ENCODE measurements at regions not wholly inside any gene's neighbourhood (a gene's known extent, or its start where the extent isn't known, plus 50 kb on each side); places are given as distances from the start of the nearest gene placed in this dataset.

- Histone ChIP-seq H3K27ac (ENCODE audit: low read depth, low read length, severe bottlenecking) (no peak overlapping the region), H3K9me3 (ENCODE audit: control insufficient read depth, low read length) (peaks cover 17% of the 10 kb centered on the region), H3K36me3 (ENCODE audit: control insufficient read depth, insufficient read depth, low read length) (no peaks in the 10 kb centered on the region), H3K4me1 (ENCODE audit: control insufficient read depth, insufficient read depth, low read length, poor library complexity, severe bottlenecking) (no peaks in the 10 kb centered on the region), H3K4me3 (ENCODE audit: extremely low read depth, insufficient read depth, low read length, poor library complexity, severe bottlenecking) (no peak overlapping the region)
- 75 to 93% methylated on average over 1 of the region's 1 CpG for WGBS, 2 experiments (ENCODE audit: insufficient coverage in 2 of 2)
Observed at GRCh38 chr6:159617444-159617843, 75.6 kb downstream of the SOD2 start.

DNA sequence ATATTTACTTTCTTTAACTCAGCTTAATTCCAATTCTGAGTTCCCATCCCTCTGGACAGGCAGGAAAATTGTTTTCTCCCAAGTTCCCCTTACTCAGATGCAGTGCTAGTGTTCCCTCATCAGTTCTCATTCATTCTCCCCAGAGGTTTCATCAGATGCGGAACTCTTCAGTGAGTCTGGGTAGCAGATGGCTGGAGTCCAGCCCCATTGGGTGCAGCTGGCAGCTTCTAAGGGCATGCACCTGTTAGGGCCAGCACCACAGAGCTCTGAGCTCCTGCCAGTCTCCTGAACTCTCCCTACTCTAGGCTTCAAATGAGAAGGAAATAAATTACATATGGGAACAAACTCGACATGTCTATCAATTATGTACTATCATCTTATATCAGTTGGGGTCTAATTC is 76.6 kb downstream of the SOD2 start:
- Histone ChIP-seq H3K36me3 (ENCODE audit: control insufficient read depth, insufficient read depth, low read length) (no peaks in the 10 kb centered on the region), H3K9me3 (ENCODE audit: control insufficient read depth, low read length) (peaks cover 17% of the 10 kb centered on the region), H3K27ac (ENCODE audit: low read depth, low read length, severe bottlenecking) (no peak overlapping the region), H3K4me1 (ENCODE audit: control insufficient read depth, insufficient read depth, low read length, poor library complexity, severe bottlenecking) (no peaks in the 10 kb centered on the region), H3K4me3 (ENCODE audit: extremely low read depth, insufficient read depth, low read length, poor library complexity, severe bottlenecking) (no peak overlapping the region)
- WGBS, 2 experiments (ENCODE audit: insufficient coverage in 2 of 2): 71 to 100% methylated on average over 1 of the region's 2 CpGs

DNA sequence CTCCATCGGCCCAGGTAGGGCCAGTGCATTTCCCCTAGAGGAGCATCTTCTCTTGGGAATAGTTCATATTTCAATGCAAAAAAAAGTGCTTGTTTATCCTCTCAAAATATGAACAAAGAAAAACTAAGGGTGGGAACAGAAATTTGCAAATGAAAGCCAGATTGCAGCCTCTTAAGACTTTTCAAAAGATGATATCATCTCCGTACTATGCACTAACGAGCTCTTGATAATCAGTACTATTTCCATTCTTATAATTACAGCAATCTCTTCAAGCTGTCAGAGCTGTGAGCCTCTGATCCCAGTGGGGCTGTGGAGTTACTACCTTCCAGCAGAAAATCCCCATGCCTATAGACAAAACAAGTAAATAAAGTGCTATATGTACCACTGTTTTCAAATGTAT is 77.1 kb downstream of the SOD2 start:
- no peak overlapping the region for H3K4me3 ChIP-seq (ENCODE audit: extremely low read depth, insufficient read depth, low read length, poor library complexity, severe bottlenecking)
- H3K4me1 ChIP-seq (ENCODE audit: control insufficient read depth, insufficient read depth, low read length, poor library complexity, severe bottlenecking): no peaks in the 10 kb centered on the region
- WGBS, 2 experiments (ENCODE audit: insufficient coverage in 2 of 2): 100% methylated on average over 1 of the region's 3 CpGs; no CpG with 5 or more reads in 1 of the 2 experiments
- H3K27ac ChIP-seq (ENCODE audit: low read depth, low read length, severe bottlenecking): no peak overlapping the region
- H3K9me3 ChIP-seq (ENCODE audit: control insufficient read depth, low read length): peaks cover 17% of the 10 kb centered on the region
- H3K36me3 ChIP-seq (ENCODE audit: control insufficient read depth, insufficient read depth, low read length): no peaks in the 10 kb centered on the region

DNA sequence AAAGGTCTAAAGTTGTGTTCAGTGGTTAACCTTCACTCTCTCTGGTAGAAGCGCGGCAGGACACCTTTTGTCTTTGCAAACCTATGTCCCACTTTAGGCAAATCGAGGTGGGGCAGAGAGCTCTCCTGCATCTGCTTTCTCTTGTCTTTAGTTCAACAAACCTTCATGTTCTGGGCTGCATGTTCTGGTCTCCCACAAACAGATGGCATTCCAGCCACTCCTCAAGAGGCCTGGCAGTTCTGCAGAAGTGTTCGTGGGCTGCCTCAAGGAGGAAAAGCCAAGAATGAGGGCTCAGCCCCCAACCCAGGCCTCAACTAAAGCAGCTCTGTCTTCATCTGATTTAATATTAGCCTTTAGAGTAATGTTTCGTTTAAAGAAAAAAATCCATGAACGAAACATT is 82.2 kb downstream of the SOD2 start:
- Histone ChIP-seq H3K4me1 (ENCODE audit: control insufficient read depth, insufficient read depth, low read length, poor library complexity, severe bottlenecking) (no peaks in the 10 kb centered on the region), H3K27ac (ENCODE audit: low read depth, low read length, severe bottlenecking) (no peak overlapping the region), H3K9me3 (ENCODE audit: control insufficient read depth, low read length) (peaks cover 9% of the 10 kb centered on the region), H3K36me3 (ENCODE audit: control insufficient read depth, insufficient read depth, low read length) (no peaks in the 10 kb centered on the region), H3K4me3 (ENCODE audit: extremely low read depth, insufficient read depth, low read length, poor library complexity, severe bottlenecking) (no peak overlapping the region)
- WGBS, 2 experiments (ENCODE audit: insufficient coverage in 2 of 2): 92 to 95% methylated on average over 3 to 5 of the region's 6 CpGs

DNA sequence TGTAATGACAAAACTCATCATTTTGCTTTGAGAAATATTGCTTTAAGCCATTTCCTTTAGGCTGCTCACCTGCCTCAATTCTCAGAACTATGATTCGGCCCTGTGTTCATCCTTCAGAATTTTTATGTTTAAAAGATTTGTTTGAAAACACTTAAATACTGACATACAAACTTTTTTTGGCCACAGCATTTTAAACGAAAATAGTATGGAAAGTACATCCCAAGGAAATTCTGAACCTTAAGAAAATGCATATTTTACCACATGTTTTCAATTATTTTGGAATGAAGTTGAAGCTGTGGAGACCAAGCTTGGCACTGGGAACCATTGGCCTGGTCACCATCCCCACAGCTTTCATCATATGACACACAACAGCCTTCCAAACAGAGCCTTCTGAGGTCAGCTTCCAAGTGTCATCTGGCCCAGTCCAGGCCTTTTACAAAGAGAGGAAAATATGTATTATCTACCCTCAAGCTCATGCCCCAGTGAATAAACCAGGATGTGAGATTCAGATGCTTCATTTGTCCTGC is 83.3 kb downstream of the SOD2 start:
- Histone ChIP-seq H3K27ac (ENCODE audit: low read depth, low read length, severe bottlenecking) (no peak overlapping the region), H3K4me3 (ENCODE audit: extremely low read depth, insufficient read depth, low read length, poor library complexity, severe bottlenecking) (no peak overlapping the region), H3K36me3 (ENCODE audit: control insufficient read depth, insufficient read depth, low read length) (no peaks in the 10 kb centered on the region), H3K9me3 (ENCODE audit: control insufficient read depth, low read length) (no peaks in the 10 kb centered on the region), H3K4me1 (ENCODE audit: control insufficient read depth, insufficient read depth, low read length, poor library complexity, severe bottlenecking) (no peaks in the 10 kb centered on the region)
- WGBS, 2 experiments (ENCODE audit: insufficient coverage in 2 of 2): no CpG with 5 or more reads among the region's 2 CpGs

- WGBS, 2 experiments (ENCODE audit: insufficient coverage in 2 of 2): 67 to 84% methylated on average over 3 to 4 of the region's 6 CpGs
Observed at GRCh38 chr6:159608961-159609651, 83.9 kb downstream of the SOD2 start.

GRCh38 chr6:159606786-159607185 is 86.3 kb downstream of the SOD2 start:
- Histone ChIP-seq H3K4me1 (ENCODE audit: control insufficient read depth, insufficient read depth, low read length, poor library complexity, severe bottlenecking) (no peaks in the 10 kb centered on the region), H3K27ac (ENCODE audit: low read depth, low read length, severe bottlenecking) (no peak overlapping the region), H3K9me3 (ENCODE audit: control insufficient read depth, low read length) (no peaks in the 10 kb centered on the region), H3K36me3 (ENCODE audit: control insufficient read depth, insufficient read depth, low read length) (no peaks in the 10 kb centered on the region), H3K4me3 (ENCODE audit: extremely low read depth, insufficient read depth, low read length, poor library complexity, severe bottlenecking) (no peak overlapping the region)
- no CpG with 5 or more reads among the region's 2 CpGs for WGBS, 2 experiments (ENCODE audit: insufficient coverage in 2 of 2)

More at GRCh38 chr6:159608961-159609651, 83.9 kb downstream of the SOD2 start:
- no peaks in the 10 kb centered on the region for H3K4me1 ChIP-seq (ENCODE audit: control insufficient read depth, insufficient read depth, low read length, poor library complexity, severe bottlenecking)
- H3K27ac ChIP-seq (ENCODE audit: low read depth, low read length, severe bottlenecking): no peak overlapping the region
- H3K9me3 ChIP-seq (ENCODE audit: control insufficient read depth, low read length): no peaks in the 10 kb centered on the region
- no peaks in the 10 kb centered on the region for H3K36me3 ChIP-seq (ENCODE audit: control insufficient read depth, insufficient read depth, low read length)
- no peak overlapping the region for H3K4me3 ChIP-seq (ENCODE audit: extremely low read depth, insufficient read depth, low read length, poor library complexity, severe bottlenecking)

- Histone ChIP-seq H3K36me3 (ENCODE audit: control insufficient read depth, insufficient read depth, low read length) (no peaks in the 10 kb centered on the region), H3K4me1 (ENCODE audit: control insufficient read depth, insufficient read depth, low read length, poor library complexity, severe bottlenecking) (no peaks in the 10 kb centered on the region), H3K27ac (ENCODE audit: low read depth, low read length, severe bottlenecking) (no peak overlapping the region), H3K4me3 (ENCODE audit: extremely low read depth, insufficient read depth, low read length, poor library complexity, severe bottlenecking) (no peak overlapping the region), H3K9me3 (ENCODE audit: control insufficient read depth, low read length) (no peaks in the 10 kb centered on the region)
- 80 to 89% methylated on average over 3 to 6 of the region's 6 CpGs for WGBS, 2 experiments (ENCODE audit: insufficient coverage in 2 of 2)
Observed at GRCh38 chr6:159604443-159604956, 88.5 kb downstream of the SOD2 start.

- H3K4me3 ChIP-seq (ENCODE audit: extremely low read depth, insufficient read depth, low read length, poor library complexity, severe bottlenecking): no peak overlapping the region
- no peaks in the 10 kb centered on the region for H3K36me3 ChIP-seq (ENCODE audit: control insufficient read depth, insufficient read depth, low read length)
- no peak overlapping the region for H3K27ac ChIP-seq (ENCODE audit: low read depth, low read length, severe bottlenecking)
- WGBS, 2 experiments (ENCODE audit: insufficient coverage in 2 of 2): 90 to 94% methylated on average over 18 to 23 of the region's 23 CpGs
- no peaks in the 10 kb centered on the region for H3K9me3 ChIP-seq (ENCODE audit: control insufficient read depth, low read length)
- H3K4me1 ChIP-seq (ENCODE audit: control insufficient read depth, insufficient read depth, low read length, poor library complexity, severe bottlenecking): no peaks in the 10 kb centered on the region
Observed at GRCh38 chr6:159602431-159603041, 90.5 kb downstream of the SOD2 start.

DNA sequence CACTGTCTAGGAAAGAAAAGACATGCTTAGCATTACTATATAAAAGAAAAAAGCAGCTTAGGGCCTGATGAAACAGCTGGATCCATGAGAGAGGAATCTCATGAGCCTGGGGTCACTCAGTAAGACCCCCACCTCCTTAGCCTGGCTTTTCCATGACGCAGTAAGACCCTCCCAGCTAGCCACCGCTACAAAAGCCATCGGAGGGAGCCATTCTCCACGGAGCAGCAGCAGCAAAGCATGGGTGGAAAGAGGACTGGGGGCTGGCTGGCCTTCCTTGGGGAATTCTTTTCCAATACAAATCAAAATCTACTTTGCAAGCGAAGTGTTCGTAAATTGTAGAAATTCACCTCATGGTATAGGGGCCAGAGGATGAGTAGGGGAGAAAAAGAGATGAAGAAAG is 91.8 kb downstream of the SOD2 start:
- Histone ChIP-seq H3K9me3 (ENCODE audit: control insufficient read depth, low read length) (no peaks in the 10 kb centered on the region), H3K36me3 (ENCODE audit: control insufficient read depth, insufficient read depth, low read length) (no peaks in the 10 kb centered on the region), H3K27ac (ENCODE audit: low read depth, low read length, severe bottlenecking) (no peak overlapping the region), H3K4me1 (ENCODE audit: control insufficient read depth, insufficient read depth, low read length, poor library complexity, severe bottlenecking) (no peaks in the 10 kb centered on the region), H3K4me3 (ENCODE audit: extremely low read depth, insufficient read depth, low read length, poor library complexity, severe bottlenecking) (no peak overlapping the region)
- 80% methylated on average over 2 of the region's 6 CpGs; no CpG with 5 or more reads in 1 of the 2 experiments for WGBS, 2 experiments (ENCODE audit: insufficient coverage in 2 of 2)

GRCh38 chr6:159595173-159595572 is 97.9 kb downstream of the SOD2 start:
- no peak overlapping the region for H3K4me3 ChIP-seq (ENCODE audit: extremely low read depth, insufficient read depth, low read length, poor library complexity, severe bottlenecking)
- H3K4me1 ChIP-seq (ENCODE audit: control insufficient read depth, insufficient read depth, low read length, poor library complexity, severe bottlenecking): peaks cover 6% of the 10 kb centered on the region
- H3K9me3 ChIP-seq (ENCODE audit: control insufficient read depth, low read length): no peaks in the 10 kb centered on the region
- 83 to 93% methylated on average over 2 of the region's 3 CpGs for WGBS, 2 experiments (ENCODE audit: insufficient coverage in 2 of 2)
- H3K27ac ChIP-seq (ENCODE audit: low read depth, low read length, severe bottlenecking): peak overlapping the region; percentile 58
- H3K36me3 ChIP-seq (ENCODE audit: control insufficient read depth, insufficient read depth, low read length): no peaks in the 10 kb centered on the region
